SK-N-SH (cell line): ENCODE measurements at regions not wholly inside any gene's neighbourhood (a gene's known extent, or its start where the extent isn't known, plus 50 kb on each side); places are given as distances from the start of the nearest gene placed in this dataset.

ENCODE experiments used
- CTCF ChIA-PET: fragments of 300-600, 350-600 bp; formaldehyde crosslinking; extraction: SDS; loops from one replicate; lab custom pipeline; 2021; lab: Yijun Ruan, JAX
- POLR2A ChIA-PET: fragments of 350-600 bp; sonication (Branson Sonifier 250); formaldehyde crosslinking; extraction: SDS; loops from one replicate; lab custom pipeline; 2020; ENCODE audit warnings: antibody characterized with exemption, inconsistent platforms; lab: Yijun Ruan, JAX
- DNase-seq: peaks from one replicate; pipeline ENCODE4 v3.0.0; 2012
- H2AFZ ChIP-seq: fragments of 200-600 bp; sonication (generic); 2 replicates; pipeline ENCODE4 v1.8.1; 2016; ENCODE audit warnings: antibody characterized with exemption, mild to moderate bottlenecking, low read depth
- H3F3A ChIP-seq: fragments of 200-600 bp; sonication (generic); replicated peaks from 2 replicates; pipeline ENCODE3; 2016; ENCODE audit warnings: antibody characterized with exemption, mild to moderate bottlenecking; ENCODE audit not compliant: insufficient read depth
- H3K27ac ChIP-seq, 2 experiments: fragments of 200-500 bp in 1 of 2; fragments of 200-600 bp in 1 of 2; sonication (Bioruptor generic) in 1 of 2; sonication (generic), shearing (Covaris generic) in 1 of 2; 2 replicates each; pipeline versions ENCODE4 v1.5.1 to v1.6.1; 2014 to 2016; ENCODE audit warnings: low read depth in 2 of 2, inconsistent platforms in 1 of 2, low read length in 1 of 2, mild to moderate bottlenecking in 1 of 2, mixed read lengths in 1 of 2
- H3K27me3 ChIP-seq: fragments of 200-600 bp; sonication (generic), shearing (Covaris generic); 2 replicates; pipeline ENCODE4 v1.6.1; 2016; ENCODE audit warnings: mixed run types; ENCODE audit not compliant: insufficient read depth
- H3K36me3 ChIP-seq, 2 experiments: fragments of 200-500 bp in 1 of 2; fragments of 200-600 bp in 1 of 2; sonication (Bioruptor generic) in 1 of 2; sonication (generic) in 1 of 2; replicated peaks in 1 of 2; 2 replicates each; pipeline versions ENCODE3 to v1.5.1; 2014 to 2016; ENCODE audit warnings: low read length in 1 of 2, mild to moderate bottlenecking in 1 of 2; ENCODE audit not compliant: insufficient read depth in 2 of 2, control insufficient read depth in 1 of 2
- H3K4me1 ChIP-seq, 2 experiments: fragments of 200-500 bp in 1 of 2; fragments of 200-600 bp in 1 of 2; sonication (Bioruptor generic) in 1 of 2; sonication (generic), shearing (Covaris generic) in 1 of 2; 2 replicates each; pipeline versions ENCODE4 v1.5.1 to v1.6.1; 2014 to 2016; ENCODE audit warnings: low read depth in 1 of 2, low read length in 1 of 2, mixed run types in 1 of 2; ENCODE audit not compliant: insufficient read depth in 2 of 2, control insufficient read depth in 1 of 2
- H3K4me2 ChIP-seq: fragments of 200-600 bp; sonication (generic), shearing (Covaris generic); 2 replicates; pipeline ENCODE4 v1.6.1; 2017; ENCODE audit warnings: mixed run types
- H3K4me3 ChIP-seq, 2 experiments: fragments of 200-500 bp in 1 of 2; fragments of 200-600 bp in 1 of 2; sonication (Bioruptor generic) in 1 of 2; sonication (generic), shearing (Covaris generic) in 1 of 2; 2 replicates each; pipeline versions ENCODE4 v1.5.1 to v1.8.1; 2014 to 2016; ENCODE audit warnings: low read depth in 2 of 2, inconsistent platforms in 1 of 2, low read length in 1 of 2, mild to moderate bottlenecking in 1 of 2, mixed read lengths in 1 of 2, moderate library complexity in 1 of 2
- H3K79me2 ChIP-seq: fragments of 200-600 bp; sonication (generic); 2 replicates; pipeline ENCODE4 v1.8.1; 2017; ENCODE audit warnings: mild to moderate bottlenecking; ENCODE audit not compliant: insufficient read depth
- H3K9ac ChIP-seq: fragments of 200-600 bp; sonication (generic); 2 replicates; pipeline ENCODE4 v1.6.1; 2017; ENCODE audit warnings: mixed run types
- H3K9me2 ChIP-seq: fragments of 200-600 bp; sonication (generic); 2 replicates; pipeline ENCODE4 v1.6.1; 2017; ENCODE audit warnings: mixed run types
- H3K9me3 ChIP-seq: fragments of 200-600 bp; sonication (generic); 2 replicates; pipeline ENCODE4 v1.6.1; 2017; ENCODE audit warnings: mixed run types, mild to moderate bottlenecking, moderate library complexity
- H4K20me1 ChIP-seq: fragments of 200-600 bp; sonication (generic); 2 replicates; pipeline ENCODE4 v1.6.1; 2017; ENCODE audit warnings: mild to moderate bottlenecking, mixed run types; ENCODE audit not compliant: insufficient read depth
- CHD2 ChIP-seq: fragments of 150-350 bp; IDR thresholded peaks from 2 replicates; pipeline ENCODE4 v1.6.1; 2018; ENCODE audit warnings: low read length; ENCODE audit not compliant: partially characterized antibody
- CTCF ChIP-seq: fragments of 200-600 bp; sonication (generic); IDR thresholded peaks from 2 replicates; pipeline ENCODE4 v1.6.1; 2017; ENCODE audit warnings: antibody characterized with exemption, mild to moderate bottlenecking, moderate library complexity
- ELF1 ChIP-seq: IDR thresholded peaks from 2 replicates; pipeline ENCODE4 v1.4.0; 2012
- EZH2phosphoT487 ChIP-seq: fragments of 200-600 bp; sonication (generic); IDR thresholded peaks from 2 replicates; pipeline ENCODE4 v1.6.1; 2017; ENCODE audit warnings: low read depth, mixed run types, mild to moderate bottlenecking, antibody characterized with exemption, moderate library complexity, borderline replicate concordance
- FOSL2 ChIP-seq: IDR thresholded peaks from 2 replicates; pipeline ENCODE4 v1.4.0; 2012; ENCODE audit warnings: low read depth, mild to moderate bottlenecking, moderate library complexity, borderline replicate concordance
- FOXM1 ChIP-seq: IDR thresholded peaks from 2 replicates; pipeline ENCODE4 v1.4.0; 2012; ENCODE audit warnings: low read depth, mild to moderate bottlenecking
- IRF3 ChIP-seq: fragments of 150-350 bp; IDR thresholded peaks from 2 replicates; pipeline ENCODE4 v1.6.1; 2016; ENCODE audit warnings: mild to moderate bottlenecking, low read depth, low read length
- JUND ChIP-seq: IDR thresholded peaks from 2 replicates; pipeline ENCODE4 v1.4.0; 2012
- NFIC ChIP-seq: IDR thresholded peaks from 2 replicates; pipeline ENCODE4 v1.4.0; 2012; ENCODE audit warnings: borderline replicate concordance
- RAD21 ChIP-seq: IDR thresholded peaks from 2 replicates; pipeline ENCODE4 v1.6.1; 2012; ENCODE audit warnings: mild to moderate bottlenecking, low read length
- REST ChIP-seq: IDR thresholded peaks from 2 replicates; pipeline ENCODE4 v1.6.1; 2012; ENCODE audit warnings: mild to moderate bottlenecking, low read depth, low read length, moderate library complexity
- TCF12 ChIP-seq: IDR thresholded peaks from 2 replicates; pipeline ENCODE4 v1.4.0; 2012
- USF2 ChIP-seq: fragments of 150-350 bp; IDR thresholded peaks from 2 replicates; pipeline ENCODE4 v1.6.1; 2017; ENCODE audit warnings: antibody characterized with exemption, low read length, low read depth, borderline replicate concordance
- ZBTB33 ChIP-seq: IDR thresholded peaks from 2 replicates; pipeline ENCODE4 v1.4.0; 2012; ENCODE audit warnings: low read depth, borderline replicate concordance
- WGBS: methylation state at CpG from one replicate; pipeline ENCODE4 v1.1.6; 2017; ENCODE audit warnings: low lambda C conversion rate; 5-methylcytosine and 5-hydroxymethylcytosine counted together

GRCh38 chr3:79930196-79930595 is 162.4 kb upstream of the ROBO1 start:
- no peak for DNase-seq
- Histone ChIP-seq H3K4me3 (no peak overlapping the region), H3F3A (no peaks in the 10 kb centered on the region), H3K9me3 (no peaks in the 10 kb centered on the region), H3K4me1 (no peaks in the 10 kb centered on the region), H3K4me2 (no peak overlapping the region), H3K27me3 (no peaks in the 10 kb centered on the region), H2AFZ (no peak overlapping the region), H3K36me3 (no peaks in the 10 kb centered on the region), H3K9ac (no peak overlapping the region), H4K20me1 (no peaks in the 10 kb centered on the region), H3K9me2 (no peaks in the 10 kb centered on the region), H3K27ac (no peak overlapping the region), H3K79me2 (no peaks in the 10 kb centered on the region)
- ChIA-PET CTCF (no interaction called here), POLR2A (no interaction called here)
- TF ChIP-seq RAD21 (no peak), USF2 (no peak), FOXM1 (no peak), EZH2phosphoT487 (no peak), JUND (no peak), IRF3 (no peak), FOSL2 (no peak), CHD2 (no peak), ELF1 (no peak), REST (no peak), CTCF (no peak), ZBTB33 (no peak), NFIC (no peak), TCF12 (no peak)
- 81% methylated on average over 7 of the region's 8 CpGs for WGBS
